CD14-positive monocyte (primary cell): ENCODE measurements at regions not wholly inside any gene's neighbourhood (a gene's known extent, or its start where the extent isn't known, plus 50 kb on each side); places are given as distances from the start of the nearest gene placed in this dataset.

Source experiments
- DNase-seq, 3 donors: peaks; one replicate each; pipeline ENCODE4 v3.0.0-alpha.2; 2011 to 2022
- H2AFZ ChIP-seq: 2 replicates; pipeline ENCODE4 v1.6.0; 2012; ENCODE audit warnings: mild to moderate bottlenecking, low read depth, low read length, inconsistent platforms; ENCODE audit not compliant: insufficient read depth, poor library complexity, severe bottlenecking
- H3K27ac ChIP-seq, 2 donors: 1 replicate in 1 of 2; 2 replicates in 1 of 2; pipeline ENCODE4 v1.5.1; 2012 to 2013; ENCODE audit warnings: low read length in 2 of 2, control low read depth in 1 of 2, inconsistent platforms in 1 of 2, low read depth in 1 of 2, mild to moderate bottlenecking in 1 of 2
- H3K27me3 ChIP-seq, 2 donors: one replicate each; pipeline versions ENCODE4 v1.6.0 to v1.6.1; 2011 to 2013; ENCODE audit warnings: low read length in 2 of 2; ENCODE audit not compliant: control insufficient read depth in 2 of 2, insufficient read depth in 2 of 2
- H3K36me3 ChIP-seq, 2 donors: replicated peaks in 1 of 2; 1 replicate in 1 of 2; 2 replicates in 1 of 2; pipeline versions ENCODE4 v1.5.1 to v1.6.1; 2012 to 2013; ENCODE audit warnings: low read length in 2 of 2, control low read depth in 1 of 2, inconsistent platforms in 1 of 2, mild to moderate bottlenecking in 1 of 2; ENCODE audit not compliant: insufficient read depth in 2 of 2, control insufficient read depth in 1 of 2
- H3K4me1 ChIP-seq, 2 donors: 1 replicate in 1 of 2; 2 replicates in 1 of 2; pipeline versions ENCODE4 v1.5.1 to v1.6.1; 2012 to 2013; ENCODE audit warnings: low read length in 2 of 2, control low read depth in 1 of 2, inconsistent platforms in 1 of 2, mild to moderate bottlenecking in 1 of 2, moderate library complexity in 1 of 2; ENCODE audit not compliant: insufficient read depth in 2 of 2, control insufficient read depth in 1 of 2
- H3K4me2 ChIP-seq: replicated peaks from 2 replicates; pipeline ENCODE3; 2012; ENCODE audit warnings: low read length, moderate library complexity, mild to moderate bottlenecking; ENCODE audit not compliant: poor library complexity, severe bottlenecking; ENCODE audit errors: extremely low read depth
- H3K4me3 ChIP-seq, 3 experiments: fragments of 200-600 bp in 1 of 3; sonication (generic) in 1 of 3; replicated peaks in 1 of 3; 1 replicate in 2 of 3; 2 replicates in 1 of 3; pipeline ENCODE4 v1.5.1; 2011 to 2013; ENCODE audit warnings: low read length in 3 of 3, mild to moderate bottlenecking in 3 of 3, control low read depth in 2 of 3, low read depth in 2 of 3, inconsistent platforms in 1 of 3, moderate library complexity in 1 of 3
- H3K79me2 ChIP-seq: 2 replicates; pipeline ENCODE4 v1.6.0; 2012; ENCODE audit warnings: mild to moderate bottlenecking, control low read depth, inconsistent platforms, low read length, moderate library complexity; ENCODE audit not compliant: insufficient read depth
- H3K9ac ChIP-seq: 2 replicates; pipeline ENCODE4 v1.6.0; 2017; ENCODE audit warnings: low read length, mild to moderate bottlenecking; ENCODE audit not compliant: insufficient read depth, poor library complexity, severe bottlenecking
- H3K9me3 ChIP-seq, 2 donors: replicated peaks in 1 of 2; 1 replicate in 1 of 2; 2 replicates in 1 of 2; pipeline versions ENCODE4 v1.5.1 to v1.6.1; 2012 to 2013; ENCODE audit warnings: low read length in 2 of 2, control low read depth in 1 of 2; ENCODE audit not compliant: control insufficient read depth in 1 of 2, insufficient read depth in 1 of 2
- H4K20me1 ChIP-seq: 2 replicates; pipeline ENCODE4 v1.6.0; 2012; ENCODE audit warnings: mild to moderate bottlenecking, low read length, control low read depth, moderate library complexity; ENCODE audit not compliant: insufficient read depth
- H3K27ac Mint-ChIP-seq, 7 donors: one replicate each; pipeline ENCODE4 v1.8.0; 2020; ENCODE audit warnings: mild to moderate bottlenecking in 7 of 7, mixed read lengths in 7 of 7, moderate library complexity in 6 of 7, inconsistent platforms in 2 of 7
- H3K27me3 Mint-ChIP-seq, 3 donors: one replicate each; pipeline ENCODE4 v1.8.0; 2021 to 2022; ENCODE audit warnings: low read depth in 3 of 3, mild to moderate bottlenecking in 3 of 3, mixed read lengths in 3 of 3, moderate library complexity in 3 of 3, inconsistent platforms in 1 of 3
- H3K36me3 Mint-ChIP-seq, 2 donors: one replicate each; pipeline ENCODE4 v1.8.0; 2020; ENCODE audit warnings: mixed read lengths in 2 of 2, inconsistent platforms in 1 of 2, mild to moderate bottlenecking in 1 of 2
- H3K4me1 Mint-ChIP-seq: one replicate; pipeline ENCODE4 v1.8.0; 2020; ENCODE audit warnings: mild to moderate bottlenecking, mixed read lengths
- H3K4me3 Mint-ChIP-seq, 2 donors: one replicate each; pipeline ENCODE4 v1.8.0; 2020; ENCODE audit warnings: mild to moderate bottlenecking in 2 of 2, mixed read lengths in 2 of 2, moderate library complexity in 1 of 2
- H3K9me3 Mint-ChIP-seq, 7 donors: one replicate each; pipeline ENCODE4 v1.8.0; 2020 to 2022; ENCODE audit warnings: mixed read lengths in 7 of 7, mild to moderate bottlenecking in 6 of 7, moderate library complexity in 6 of 7, inconsistent platforms in 2 of 7
- CTCF ChIP-seq: fragments of 200-600 bp; IDR thresholded peaks from one replicate; pipeline ENCODE4 v1.8.0; 2022; ENCODE audit warnings: antibody characterized with exemption, mild to moderate bottlenecking
- WGBS: methylation state at CpG from one replicate; pipeline ENCODE4 v1.1.5; 2013; ENCODE audit warnings: missing lambda C conversion rate; ENCODE audit not compliant: insufficient coverage; 5-methylcytosine and 5-hydroxymethylcytosine counted together
- intact Hi-C, 2 donors: fragments of 100-400 bp; cut with micrococcal nuclease; formaldehyde crosslinking; loops; one replicate each; pipeline versions ENCODE4 v1.15.0 to v1.15.1; 2023

GRCh38 chr9:115373000-115373709, 255.2 kb upstream of the TNC start:
- H3K36me3 ChIP-seq: no peaks in the 10 kb centered on the region
- H2AFZ ChIP-seq: no peak overlapping the region
- no peak for DNase-seq
- Mint-ChIP-seq H3K4me3 (no peak overlapping the region), H3K27me3 (no peaks in the 10 kb centered on the region), H3K36me3 (no peaks in the 10 kb centered on the region), H3K27ac (no peak overlapping the region), H3K9me3 (peaks cover 1 to 5% (median 3%) of the 10 kb centered on the region in 7 donors), H3K4me1 (no peaks in the 10 kb centered on the region)
- no peaks in the 10 kb centered on the region for H3K9me3 ChIP-seq
- H3K4me3 ChIP-seq: no peak overlapping the region
- no peaks in the 10 kb centered on the region for H3K4me1 ChIP-seq
- intact Hi-C loops: no loop called here
- H4K20me1 ChIP-seq: no peaks in the 10 kb centered on the region
- H3K27me3 ChIP-seq: no peaks in the 10 kb centered on the region
- no peak for TF ChIP-seq CTCF
- 87% methylated on average over 3 of the region's 6 CpGs for WGBS
- H3K27ac ChIP-seq: no peak overlapping the region
- H3K4me2 ChIP-seq: no peak overlapping the region
- no peak overlapping the region for H3K9ac ChIP-seq
- no peaks in the 10 kb centered on the region for H3K79me2 ChIP-seq

GRCh38 chr9:115373710-115374045, 255.7 kb upstream of the TNC start:
- peaks cover 1 to 6% (median 3%) of the 10 kb centered on the region in 7 donors for H3K9me3 Mint-ChIP-seq
- no peaks in the 10 kb centered on the region for H3K4me1 Mint-ChIP-seq
- H3K4me3 Mint-ChIP-seq: no peak overlapping the region
- Histone ChIP-seq H3K4me3 (no peak overlapping the region), H3K27ac (no peak overlapping the region), H3K36me3 (no peaks in the 10 kb centered on the region), H3K27me3 (no peaks in the 10 kb centered on the region), H3K9me3 (no peaks in the 10 kb centered on the region), H3K4me2 (no peak overlapping the region), H2AFZ (no peak overlapping the region), H4K20me1 (no peaks in the 10 kb centered on the region), H3K79me2 (no peaks in the 10 kb centered on the region), H3K4me1 (no peaks in the 10 kb centered on the region), H3K9ac (no peak overlapping the region)
- no peaks in the 10 kb centered on the region for H3K36me3 Mint-ChIP-seq
- H3K27me3 Mint-ChIP-seq: no peaks in the 10 kb centered on the region
- no peak overlapping the region for H3K27ac Mint-ChIP-seq
- DNase-seq: no peak
- intact Hi-C loops: no loop called here
- no peak for TF ChIP-seq CTCF
